GM10266 (cell line): ENCODE measurements at regions not wholly inside any gene's neighbourhood (a gene's known extent, or its start where the extent isn't known, plus 50 kb on each side); places are given as distances from the start of the nearest gene placed in this dataset.
"Not testable (repeated sequence)": the region's sequence is repeated elsewhere in the genome, so short reads cannot be mapped to it uniquely, and the experiment has no call there.

ENCODE experiments used
- DNase-seq: peaks from one replicate; pipeline ENCODE4 v3.0.0; 2012; ENCODE audit errors: extremely low spot score
- CTCF ChIP-seq: IDR thresholded peaks from 2 replicates; pipeline ENCODE4 v1.5.1; 2012; ENCODE audit warnings: mild to moderate bottlenecking, low read depth; ENCODE audit not compliant: control insufficient read depth, insufficient read depth; ENCODE audit errors: missing control alignments

GRCh38 chr6:76771059-76771634 lies 692.1 kb downstream of the HTR1B start:
- TF ChIP-seq CTCF: no peak

GRCh38 chr6:76770281-76770680 lies 693.0 kb downstream of the HTR1B start:
- DNase-seq: no peak

More at GRCh38 chr6:76771059-76771634, 692.1 kb downstream of the HTR1B start:
- DNase-seq: no peak

GRCh38 chr6:76768556-76768955 lies 694.7 kb downstream of the HTR1B start:
- TF ChIP-seq CTCF: no peak
- DNase-seq: no peak

More at GRCh38 chr6:76770281-76770680, 693.0 kb downstream of the HTR1B start:
- TF ChIP-seq CTCF: no peak

GRCh38 chr6:76764057-76764456 lies 691.6 kb upstream of the IMPG1 start:
- no peak for DNase-seq
- no peak for TF ChIP-seq CTCF

- TF ChIP-seq CTCF: no peak
- DNase-seq: no peak
Measured at GRCh38 chr6:76752841-76753240, 680.4 kb upstream of the IMPG1 start.

- DNase-seq: not testable (repeated sequence)
Measured at GRCh38 chr6:76745388-76745787, 672.9 kb upstream of the IMPG1 start.

- DNase-seq: not testable (repeated sequence)
Measured at GRCh38 chr6:76744151-76744720, 671.8 kb upstream of the IMPG1 start.

GRCh38 chr6:76742919-76743318 lies 670.5 kb upstream of the IMPG1 start:
- no peak for TF ChIP-seq CTCF
- no peak for DNase-seq
